ES-I3 (cell line): ENCODE measurements at regions not wholly inside any gene's neighbourhood (a gene's known extent, or its start where the extent isn't known, plus 50 kb on each side); places are given as distances from the start of the nearest gene placed in this dataset.

Source experiments
- H3K36me3 ChIP-seq: 2 replicates; pipeline ENCODE4 v1.6.1; 2013; ENCODE audit warnings: mild to moderate bottlenecking, low read length, control low read depth, moderate library complexity; ENCODE audit not compliant: insufficient read depth
- H3K4me1 ChIP-seq: 2 replicates; pipeline ENCODE4 v1.6.1; 2013; ENCODE audit warnings: mild to moderate bottlenecking, control low read depth, low read length; ENCODE audit not compliant: insufficient read depth
- H3K9ac ChIP-seq: 2 replicates; pipeline ENCODE4 v1.6.1; 2013; ENCODE audit warnings: low read depth, mild to moderate bottlenecking, low read length, moderate library complexity
- H3K9me3 ChIP-seq: 2 replicates; pipeline ENCODE4 v1.6.1; 2013; ENCODE audit warnings: mild to moderate bottlenecking, low read length, moderate library complexity; ENCODE audit not compliant: control insufficient read depth, insufficient read depth

- Histone ChIP-seq H3K4me1 (no peaks in the 10 kb centered on the region), H3K36me3 (no peaks in the 10 kb centered on the region), H3K9me3 (no peaks in the 10 kb centered on the region), H3K9ac (no peak overlapping the region)
Observed at GRCh38 chr12:107360482-107360881, 267.1 kb upstream of the CRY1 start.

- Histone ChIP-seq H3K9ac (no peak overlapping the region), H3K36me3 (no peaks in the 10 kb centered on the region), H3K4me1 (no peaks in the 10 kb centered on the region), H3K9me3 (no peaks in the 10 kb centered on the region)
Observed at GRCh38 chr12:107361970-107362369, 268.6 kb upstream of the CRY1 start.

GRCh38 chr12:107362960-107363359, 269.6 kb upstream of the CRY1 start:
- no peak overlapping the region for H3K9ac ChIP-seq
- no peaks in the 10 kb centered on the region for H3K9me3 ChIP-seq
- H3K36me3 ChIP-seq: no peaks in the 10 kb centered on the region
- H3K4me1 ChIP-seq: no peaks in the 10 kb centered on the region

- H3K9ac ChIP-seq: no peak overlapping the region
- no peaks in the 10 kb centered on the region for H3K9me3 ChIP-seq
- no peaks in the 10 kb centered on the region for H3K36me3 ChIP-seq
- no peaks in the 10 kb centered on the region for H3K4me1 ChIP-seq
Observed at GRCh38 chr12:107364875-107365518, 271.6 kb upstream of the CRY1 start.

GRCh38 chr12:107365703-107366102, 272.4 kb upstream of the CRY1 start:
- H3K9me3 ChIP-seq: no peaks in the 10 kb centered on the region
- no peaks in the 10 kb centered on the region for H3K36me3 ChIP-seq
- H3K9ac ChIP-seq: no peak overlapping the region
- H3K4me1 ChIP-seq: no peaks in the 10 kb centered on the region

GRCh38 chr12:107366322-107366721, 273.0 kb upstream of the CRY1 start:
- Histone ChIP-seq H3K9ac (no peak overlapping the region), H3K36me3 (no peaks in the 10 kb centered on the region), H3K9me3 (no peaks in the 10 kb centered on the region), H3K4me1 (no peaks in the 10 kb centered on the region)

- Histone ChIP-seq H3K9me3 (no peaks in the 10 kb centered on the region), H3K4me1 (peaks cover 6% of the 10 kb centered on the region; the same call in 1 of the 2 replicates), H3K36me3 (no peaks in the 10 kb centered on the region), H3K9ac (no peak overlapping the region)
Observed at GRCh38 chr12:107368586-107368985, 275.2 kb upstream of the CRY1 start.

- Histone ChIP-seq H3K36me3 (no peaks in the 10 kb centered on the region), H3K4me1 (peaks cover 6% of the 10 kb centered on the region; the same call in 1 of the 2 replicates), H3K9ac (no peak overlapping the region), H3K9me3 (no peaks in the 10 kb centered on the region)
Observed at GRCh38 chr12:107369006-107369405, 275.7 kb upstream of the CRY1 start.

- H3K36me3 ChIP-seq: no peaks in the 10 kb centered on the region
- no peaks in the 10 kb centered on the region for H3K9me3 ChIP-seq
- no peak overlapping the region for H3K9ac ChIP-seq
- peaks cover 11% of the 10 kb centered on the region; the same call in 1 of the 2 replicates for H3K4me1 ChIP-seq
Observed at GRCh38 chr12:107369679-107370078, 276.3 kb upstream of the CRY1 start.

- H3K4me1 ChIP-seq: peaks cover 11% of the 10 kb centered on the region; the same call in 1 of the 2 replicates
- no peaks in the 10 kb centered on the region for H3K36me3 ChIP-seq
- H3K9ac ChIP-seq: no peak overlapping the region
- no peaks in the 10 kb centered on the region for H3K9me3 ChIP-seq
Observed at GRCh38 chr12:107372229-107372658, 278.9 kb upstream of the CRY1 start.

- H3K36me3 ChIP-seq: no peaks in the 10 kb centered on the region
- peaks cover 11% of the 10 kb centered on the region; the same call in 1 of the 2 replicates for H3K4me1 ChIP-seq
- no peaks in the 10 kb centered on the region for H3K9me3 ChIP-seq
- H3K9ac ChIP-seq: no peak overlapping the region
Observed at GRCh38 chr12:107373238-107373809, 280.0 kb upstream of the CRY1 start.

- peaks cover 11% of the 10 kb centered on the region; the same call in 1 of the 2 replicates for H3K4me1 ChIP-seq
- no peaks in the 10 kb centered on the region for H3K36me3 ChIP-seq
- peaks cover 3% of the 10 kb centered on the region; the same call in 1 of the 2 replicates for H3K9me3 ChIP-seq
- no peak overlapping the region for H3K9ac ChIP-seq
Observed at GRCh38 chr12:107374161-107374840, 281.0 kb upstream of the CRY1 start.

- H3K9ac ChIP-seq: no peak overlapping the region
- H3K9me3 ChIP-seq: peaks cover 3% of the 10 kb centered on the region; the same call in 1 of the 2 replicates
- no peaks in the 10 kb centered on the region for H3K36me3 ChIP-seq
- peaks cover 14% of the 10 kb centered on the region for H3K4me1 ChIP-seq
Observed at GRCh38 chr12:107375231-107375630, 281.9 kb upstream of the CRY1 start.

GRCh38 chr12:107377596-107378385, 284.4 kb upstream of the CRY1 start:
- Histone ChIP-seq H3K9me3 (peaks cover 3% of the 10 kb centered on the region; the same call in 1 of the 2 replicates), H3K9ac (no peak overlapping the region), H3K4me1 (peaks cover 11% of the 10 kb centered on the region), H3K36me3 (no peaks in the 10 kb centered on the region)
